ENCODE measurements at regions not wholly inside any gene's neighbourhood (a gene's known extent, or its start where the extent isn't known, plus 50 kb on each side); places are given as distances from the start of the nearest gene placed in this dataset.

DNA sequence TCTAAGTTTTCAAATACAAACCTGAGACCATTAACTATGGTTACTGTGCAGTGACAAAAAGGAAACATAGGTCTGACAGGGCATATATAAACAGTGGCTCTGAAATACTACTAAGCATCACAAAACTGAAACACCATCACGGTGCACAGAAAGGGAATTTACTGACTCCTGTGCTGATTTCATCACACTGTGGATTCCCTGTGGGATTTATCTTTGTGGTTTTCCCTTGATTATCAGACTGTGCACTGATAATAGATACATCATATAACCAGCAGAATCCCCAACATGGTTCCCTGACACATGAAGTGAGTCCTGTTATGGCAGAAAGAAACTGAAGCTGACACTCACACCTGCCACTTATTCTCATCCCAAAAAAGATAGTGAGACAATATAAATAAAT lies 676.3 kb upstream of the KCND2 start:
- TF ChIP-seq, protein P1, sequence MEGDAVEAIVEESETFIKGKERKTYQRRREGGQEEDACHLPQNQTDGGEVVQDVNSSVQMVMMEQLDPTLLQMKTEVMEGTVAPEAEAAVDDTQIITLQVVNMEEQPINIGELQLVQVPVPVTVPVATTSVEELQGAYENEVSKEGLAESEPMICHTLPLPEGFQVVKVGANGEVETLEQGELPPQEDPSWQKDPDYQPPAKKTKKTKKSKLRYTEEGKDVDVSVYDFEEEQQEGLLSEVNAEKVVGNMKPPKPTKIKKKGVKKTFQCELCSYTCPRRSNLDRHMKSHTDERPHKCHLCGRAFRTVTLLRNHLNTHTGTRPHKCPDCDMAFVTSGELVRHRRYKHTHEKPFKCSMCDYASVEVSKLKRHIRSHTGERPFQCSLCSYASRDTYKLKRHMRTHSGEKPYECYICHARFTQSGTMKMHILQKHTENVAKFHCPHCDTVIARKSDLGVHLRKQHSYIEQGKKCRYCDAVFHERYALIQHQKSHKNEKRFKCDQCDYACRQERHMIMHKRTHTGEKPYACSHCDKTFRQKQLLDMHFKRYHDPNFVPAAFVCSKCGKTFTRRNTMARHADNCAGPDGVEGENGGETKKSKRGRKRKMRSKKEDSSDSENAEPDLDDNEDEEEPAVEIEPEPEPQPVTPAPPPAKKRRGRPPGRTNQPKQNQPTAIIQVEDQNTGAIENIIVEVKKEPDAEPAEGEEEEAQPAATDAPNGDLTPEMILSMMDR (IDR thresholded peaks at IDR 0.05; ENCODE audit: low read depth, low read length, missing input control), result no peak
- TF ChIP-seq, protein P2, sequence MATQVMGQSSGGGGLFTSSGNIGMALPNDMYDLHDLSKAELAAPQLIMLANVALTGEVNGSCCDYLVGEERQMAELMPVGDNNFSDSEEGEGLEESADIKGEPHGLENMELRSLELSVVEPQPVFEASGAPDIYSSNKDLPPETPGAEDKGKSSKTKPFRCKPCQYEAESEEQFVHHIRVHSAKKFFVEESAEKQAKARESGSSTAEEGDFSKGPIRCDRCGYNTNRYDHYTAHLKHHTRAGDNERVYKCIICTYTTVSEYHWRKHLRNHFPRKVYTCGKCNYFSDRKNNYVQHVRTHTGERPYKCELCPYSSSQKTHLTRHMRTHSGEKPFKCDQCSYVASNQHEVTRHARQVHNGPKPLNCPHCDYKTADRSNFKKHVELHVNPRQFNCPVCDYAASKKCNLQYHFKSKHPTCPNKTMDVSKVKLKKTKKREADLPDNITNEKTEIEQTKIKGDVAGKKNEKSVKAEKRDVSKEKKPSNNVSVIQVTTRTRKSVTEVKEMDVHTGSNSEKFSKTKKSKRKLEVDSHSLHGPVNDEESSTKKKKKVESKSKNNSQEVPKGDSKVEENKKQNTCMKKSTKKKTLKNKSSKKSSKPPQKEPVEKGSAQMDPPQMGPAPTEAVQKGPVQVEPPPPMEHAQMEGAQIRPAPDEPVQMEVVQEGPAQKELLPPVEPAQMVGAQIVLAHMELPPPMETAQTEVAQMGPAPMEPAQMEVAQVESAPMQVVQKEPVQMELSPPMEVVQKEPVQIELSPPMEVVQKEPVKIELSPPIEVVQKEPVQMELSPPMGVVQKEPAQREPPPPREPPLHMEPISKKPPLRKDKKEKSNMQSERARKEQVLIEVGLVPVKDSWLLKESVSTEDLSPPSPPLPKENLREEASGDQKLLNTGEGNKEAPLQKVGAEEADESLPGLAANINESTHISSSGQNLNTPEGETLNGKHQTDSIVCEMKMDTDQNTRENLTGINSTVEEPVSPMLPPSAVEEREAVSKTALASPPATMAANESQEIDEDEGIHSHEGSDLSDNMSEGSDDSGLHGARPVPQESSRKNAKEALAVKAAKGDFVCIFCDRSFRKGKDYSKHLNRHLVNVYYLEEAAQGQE (IDR thresholded peaks at IDR 0.05), result no peak
- no peak for TF ChIP-seq HNF4A (conservative IDR thresholded peaks at IDR 0.05)
- TF ChIP-seq, protein P3, sequence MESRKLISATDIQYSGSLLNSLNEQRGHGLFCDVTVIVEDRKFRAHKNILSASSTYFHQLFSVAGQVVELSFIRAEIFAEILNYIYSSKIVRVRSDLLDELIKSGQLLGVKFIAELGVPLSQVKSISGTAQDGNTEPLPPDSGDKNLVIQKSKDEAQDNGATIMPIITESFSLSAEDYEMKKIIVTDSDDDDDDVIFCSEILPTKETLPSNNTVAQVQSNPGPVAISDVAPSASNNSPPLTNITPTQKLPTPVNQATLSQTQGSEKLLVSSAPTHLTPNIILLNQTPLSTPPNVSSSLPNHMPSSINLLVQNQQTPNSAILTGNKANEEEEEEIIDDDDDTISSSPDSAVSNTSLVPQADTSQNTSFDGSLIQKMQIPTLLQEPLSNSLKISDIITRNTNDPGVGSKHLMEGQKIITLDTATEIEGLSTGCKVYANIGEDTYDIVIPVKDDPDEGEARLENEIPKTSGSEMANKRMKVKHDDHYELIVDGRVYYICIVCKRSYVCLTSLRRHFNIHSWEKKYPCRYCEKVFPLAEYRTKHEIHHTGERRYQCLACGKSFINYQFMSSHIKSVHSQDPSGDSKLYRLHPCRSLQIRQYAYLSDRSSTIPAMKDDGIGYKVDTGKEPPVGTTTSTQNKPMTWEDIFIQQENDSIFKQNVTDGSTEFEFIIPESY (IDR thresholded peaks at IDR 0.05), result no peak
- TF ChIP-seq MAX (IDR thresholded peaks at IDR 0.05), result no peak
- no peak for TF ChIP-seq HNF4G (IDR thresholded peaks at IDR 0.05)
- TF ChIP-seq GABPA (IDR thresholded peaks at IDR 0.05 in 1 of 2, conservative IDR thresholded peaks at IDR 0.05 in 1 of 2), result no peak

Data from liver (tissue), 3 donors.